Cardiac fibroblast (primary cell): ENCODE measurements at regions not wholly inside any gene's neighbourhood (a gene's known extent, or its start where the extent isn't known, plus 50 kb on each side); places are given as distances from the start of the nearest gene placed in this dataset.
"Not testable (repeated sequence)": the region's sequence is repeated elsewhere in the genome, so short reads cannot be mapped to it uniquely, and the experiment has no call there.

ENCODE experiments used
- DNase-seq, 2 donors: peaks; one replicate each; pipeline versions ENCODE4 v3.0.0 to v3.0.0-alpha.2; 2010; ENCODE audit warnings: low read depth in 2 of 2
- H3K4me3 ChIP-seq, 2 donors: replicated peaks in 1 of 2; 1 replicate in 1 of 2; 2 replicates in 1 of 2; pipeline ENCODE4 v1.5.1; 2011; ENCODE audit warnings: low read depth in 2 of 2, low read length in 2 of 2, mild to moderate bottlenecking in 2 of 2, moderate library complexity in 1 of 2
- CTCF ChIP-seq: IDR thresholded peaks from one replicate; pipeline ENCODE4 v1.5.1; 2011; ENCODE audit warnings: low read depth, mild to moderate bottlenecking, low read length, inconsistent platforms

DNA sequence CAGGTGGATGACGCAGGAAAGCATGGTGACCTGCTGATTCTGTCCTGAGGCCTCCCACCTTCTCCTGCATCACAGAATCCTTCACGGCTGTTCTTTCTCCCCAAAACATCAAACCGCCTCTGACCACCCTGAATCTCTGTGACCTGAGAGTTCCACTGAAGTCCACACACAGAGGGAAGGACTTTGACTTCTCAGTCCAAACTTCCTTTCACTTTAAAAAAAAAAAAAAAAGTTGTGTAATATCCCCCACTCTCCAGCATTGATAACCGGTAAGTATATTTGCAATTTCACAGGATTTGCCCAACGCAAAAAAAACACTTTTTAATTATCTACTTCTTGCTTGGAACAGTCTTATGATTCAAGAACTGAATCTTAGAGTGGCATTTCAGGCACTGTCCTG, 259.5 kb upstream of the IRS2 start:
- no peak for TF ChIP-seq CTCF
- DNase-seq, result no peak
- H3K4me3 ChIP-seq, result no peak overlapping the region

- DNase-seq, result no peak
- no peak overlapping the region for H3K4me3 ChIP-seq
- no peak for TF ChIP-seq CTCF
These were observed 258.8 kb upstream of the IRS2 start for GRCh38 chr13:110045202-110045601.

GRCh38 chr13:110044551-110045111, 258.2 kb upstream of the IRS2 start:
- no peak overlapping the region for H3K4me3 ChIP-seq
- TF ChIP-seq CTCF, result no peak
- peak; percentile 48 to 54 for DNase-seq

- TF ChIP-seq CTCF, result no peak
- H3K4me3 ChIP-seq, result no peak overlapping the region
- DNase-seq, result no peak
These were observed 256.0 kb upstream of the IRS2 start for GRCh38 chr13:110042253-110042950.

- not testable (repeated sequence) for DNase-seq, H3K4me3 ChIP-seq
These were observed 255.3 kb upstream of the IRS2 start for GRCh38 chr13:110041638-110042037.

GRCh38 chr13:110037925-110038573, 251.7 kb upstream of the IRS2 start:
- DNase-seq, result no peak
- H3K4me3 ChIP-seq, result no peak overlapping the region
- no peak for TF ChIP-seq CTCF

DNA sequence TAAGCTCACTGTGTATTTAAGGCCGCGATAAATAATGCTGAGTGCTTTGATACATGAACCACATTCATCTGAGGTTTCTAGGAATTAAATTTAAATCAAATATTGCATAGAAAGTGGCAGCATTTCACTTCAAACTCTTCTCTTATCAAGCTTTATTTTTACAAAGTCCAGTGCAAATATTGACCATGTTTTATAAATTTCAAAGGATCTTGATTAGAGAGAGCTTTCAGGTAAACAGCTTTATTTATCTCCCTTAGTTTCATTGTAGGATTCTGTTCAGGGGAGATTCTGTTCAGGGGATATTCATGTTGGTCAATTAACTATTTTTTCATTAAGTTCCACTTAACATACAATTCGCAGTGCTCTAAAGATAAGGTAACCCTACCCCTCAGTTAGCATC, 249.7 kb upstream of the IRS2 start:
- no peak for DNase-seq
- no peak for TF ChIP-seq CTCF
- H3K4me3 ChIP-seq, result no peak overlapping the region
